ENCODE measurements at regions not wholly inside any gene's neighbourhood (a gene's known extent, or its start where the extent isn't known, plus 50 kb on each side); places are given as distances from the start of the nearest gene placed in this dataset.

DNA sequence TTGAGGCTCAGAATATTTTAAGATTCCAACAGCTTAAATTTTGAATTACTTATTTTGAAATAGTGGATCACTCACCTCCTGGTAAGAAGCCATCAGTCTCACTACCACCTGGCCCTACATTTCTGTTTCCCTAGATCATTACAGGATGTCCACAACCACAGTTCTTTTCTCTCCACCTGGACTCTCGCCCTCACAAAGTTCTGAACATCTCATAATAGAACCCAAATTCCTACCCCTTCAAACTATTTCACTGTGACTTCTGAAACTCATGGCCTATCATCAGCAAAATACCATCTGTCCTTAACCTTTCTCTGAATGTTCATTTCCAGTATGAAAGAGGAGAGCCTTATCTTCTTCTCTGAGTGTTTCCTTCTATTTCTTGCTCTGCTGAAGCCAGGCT is 299.2 kb upstream of the MGAT5 start:
- H3K4me1 ChIP-seq, result no peaks in the 10 kb centered on the region
- H3K9me3 ChIP-seq, result no peaks in the 10 kb centered on the region
- TF ChIP-seq, protein P1, sequence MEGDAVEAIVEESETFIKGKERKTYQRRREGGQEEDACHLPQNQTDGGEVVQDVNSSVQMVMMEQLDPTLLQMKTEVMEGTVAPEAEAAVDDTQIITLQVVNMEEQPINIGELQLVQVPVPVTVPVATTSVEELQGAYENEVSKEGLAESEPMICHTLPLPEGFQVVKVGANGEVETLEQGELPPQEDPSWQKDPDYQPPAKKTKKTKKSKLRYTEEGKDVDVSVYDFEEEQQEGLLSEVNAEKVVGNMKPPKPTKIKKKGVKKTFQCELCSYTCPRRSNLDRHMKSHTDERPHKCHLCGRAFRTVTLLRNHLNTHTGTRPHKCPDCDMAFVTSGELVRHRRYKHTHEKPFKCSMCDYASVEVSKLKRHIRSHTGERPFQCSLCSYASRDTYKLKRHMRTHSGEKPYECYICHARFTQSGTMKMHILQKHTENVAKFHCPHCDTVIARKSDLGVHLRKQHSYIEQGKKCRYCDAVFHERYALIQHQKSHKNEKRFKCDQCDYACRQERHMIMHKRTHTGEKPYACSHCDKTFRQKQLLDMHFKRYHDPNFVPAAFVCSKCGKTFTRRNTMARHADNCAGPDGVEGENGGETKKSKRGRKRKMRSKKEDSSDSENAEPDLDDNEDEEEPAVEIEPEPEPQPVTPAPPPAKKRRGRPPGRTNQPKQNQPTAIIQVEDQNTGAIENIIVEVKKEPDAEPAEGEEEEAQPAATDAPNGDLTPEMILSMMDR (IDR thresholded peaks at IDR 0.05), result no peak
- TF ChIP-seq POLR2AphosphoS5 (IDR thresholded peaks at IDR 0.05), result no peak
- TF ChIP-seq POLR2A (IDR thresholded peaks at IDR 0.05), result no peak
- no peaks in the 10 kb centered on the region for H3K27me3 ChIP-seq
- H3K36me3 ChIP-seq, result no peaks in the 10 kb centered on the region
- H3K4me3 ChIP-seq, result no peak overlapping the region
- DNase-seq (ENCODE audit: low spot score in 2 of 2), result no peak
- intact Hi-C loops (cut with DNase I; ENCODE audit: low total_unique reads), result no loop called here
- no peak overlapping the region for H3K27ac ChIP-seq

DNA sequence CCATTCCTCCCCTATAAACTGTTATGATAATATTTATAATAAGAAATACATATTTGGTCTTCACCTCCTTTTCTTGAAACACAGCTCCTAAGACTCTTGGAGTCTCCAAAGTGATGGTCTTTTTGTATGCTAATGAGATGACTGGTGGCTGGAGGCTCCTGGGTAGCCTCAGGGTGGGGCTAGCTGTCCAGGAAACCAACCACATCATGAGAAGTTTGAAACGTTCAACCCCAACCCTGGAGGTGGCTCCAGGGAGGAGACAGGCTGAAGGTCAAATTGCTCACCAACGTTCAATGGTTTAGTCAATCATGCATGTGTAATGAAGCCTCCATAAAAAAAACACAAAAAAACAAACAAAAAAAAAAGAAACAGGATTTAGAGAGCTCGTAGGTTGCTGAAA is 298.7 kb upstream of the MGAT5 start:
- intact Hi-C loops (cut with DNase I; ENCODE audit: low total_unique reads), result no loop called here
- Histone ChIP-seq H3K4me1 (no peaks in the 10 kb centered on the region), H3K4me3 (no peak overlapping the region), H3K27me3 (no peaks in the 10 kb centered on the region), H3K27ac (no peak overlapping the region), H3K36me3 (no peaks in the 10 kb centered on the region), H3K9me3 (no peaks in the 10 kb centered on the region)
- no peak for DNase-seq (ENCODE audit: low spot score in 2 of 2)
- no peak for TF ChIP-seq POLR2A (IDR thresholded peaks at IDR 0.05)
- TF ChIP-seq POLR2AphosphoS5 (IDR thresholded peaks at IDR 0.05), result no peak
- TF ChIP-seq, protein P1 (IDR thresholded peaks at IDR 0.05), result no peak

DNA sequence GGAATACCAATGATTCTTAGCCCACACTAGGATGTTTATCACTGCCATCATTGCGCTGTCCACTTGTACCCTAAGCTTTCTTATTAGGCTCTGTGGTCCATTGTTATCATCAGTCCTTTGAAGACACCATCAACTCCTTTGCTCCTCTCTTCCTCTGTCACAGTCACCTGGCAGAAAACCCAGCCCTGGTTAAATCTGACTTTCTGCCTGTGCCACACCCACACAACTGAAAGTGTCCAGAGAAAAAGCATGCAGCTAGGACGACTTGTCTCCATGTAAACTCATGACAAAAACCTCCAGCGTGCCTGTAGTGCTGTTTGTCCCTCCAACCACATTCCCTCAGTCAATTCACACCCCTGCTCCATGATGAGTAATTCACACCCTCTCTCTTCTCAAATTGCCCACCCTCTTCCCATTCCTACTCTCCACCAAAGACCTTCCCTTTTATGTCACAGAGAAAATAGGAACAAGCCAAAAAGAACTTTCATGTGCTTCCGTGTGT is 297.4 kb upstream of the MGAT5 start:
- DNase-seq (ENCODE audit: low spot score in 2 of 2), result no peak
- H3K9me3 ChIP-seq, result no peaks in the 10 kb centered on the region
- H3K27me3 ChIP-seq, result no peaks in the 10 kb centered on the region
- H3K36me3 ChIP-seq, result no peaks in the 10 kb centered on the region
- intact Hi-C loops (cut with DNase I; ENCODE audit: low total_unique reads), result no loop called here
- TF ChIP-seq POLR2AphosphoS5 (IDR thresholded peaks at IDR 0.05), result no peak
- TF ChIP-seq POLR2A (IDR thresholded peaks at IDR 0.05), result no peak
- TF ChIP-seq, protein P1 (IDR thresholded peaks at IDR 0.05), result no peak
- H3K27ac ChIP-seq, result no peak overlapping the region
- H3K4me1 ChIP-seq, result no peaks in the 10 kb centered on the region
- no peak overlapping the region for H3K4me3 ChIP-seq

DNA sequence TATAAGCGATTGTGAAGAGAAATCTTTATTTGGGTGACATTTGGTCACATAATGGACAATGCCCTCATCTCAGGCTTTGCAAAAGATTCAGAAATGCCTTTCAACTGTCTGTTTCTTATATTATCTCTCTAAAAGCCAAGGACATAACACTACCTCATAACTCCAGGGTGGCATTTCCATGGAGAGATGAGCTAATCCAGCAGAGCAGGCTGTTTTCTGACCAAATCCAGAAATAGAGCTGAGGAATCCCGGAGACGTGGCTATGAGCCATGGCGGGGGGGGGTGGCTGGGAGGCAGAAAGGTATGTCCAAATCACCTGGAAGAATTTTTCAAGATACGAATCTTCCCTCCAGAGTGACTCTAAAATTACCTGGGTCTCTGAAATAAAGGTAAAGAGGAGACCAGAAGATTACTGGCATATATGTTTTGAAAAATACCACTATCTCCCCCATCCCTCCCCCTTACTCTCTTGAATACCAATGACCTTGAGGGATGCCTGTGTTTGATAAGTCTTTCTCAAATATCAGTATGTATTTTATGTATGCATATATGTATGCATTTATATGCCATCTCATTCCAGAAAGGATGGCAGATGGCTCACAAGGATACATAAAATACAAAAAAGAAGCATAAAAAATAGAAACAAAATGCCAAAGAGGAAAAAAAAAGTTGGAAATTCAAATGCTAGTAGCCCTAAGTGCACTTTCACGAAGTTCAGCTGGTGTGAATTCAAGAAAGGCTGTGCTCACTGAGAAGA is 296.0 kb upstream of the MGAT5 start:
- no peaks in the 10 kb centered on the region for H3K9me3 ChIP-seq
- H3K27ac ChIP-seq, result no peak overlapping the region
- intact Hi-C loops (cut with DNase I; ENCODE audit: low total_unique reads), result no loop called here
- H3K4me1 ChIP-seq, result no peaks in the 10 kb centered on the region
- TF ChIP-seq, protein P1 (IDR thresholded peaks at IDR 0.05), result no peak
- no peak for TF ChIP-seq POLR2A (IDR thresholded peaks at IDR 0.05)
- TF ChIP-seq POLR2AphosphoS5 (IDR thresholded peaks at IDR 0.05), result no peak
- DNase-seq (ENCODE audit: low spot score in 2 of 2), result no peak
- H3K36me3 ChIP-seq, result no peaks in the 10 kb centered on the region
- H3K4me3 ChIP-seq, result no peak overlapping the region
- H3K27me3 ChIP-seq, result no peaks in the 10 kb centered on the region

DNA sequence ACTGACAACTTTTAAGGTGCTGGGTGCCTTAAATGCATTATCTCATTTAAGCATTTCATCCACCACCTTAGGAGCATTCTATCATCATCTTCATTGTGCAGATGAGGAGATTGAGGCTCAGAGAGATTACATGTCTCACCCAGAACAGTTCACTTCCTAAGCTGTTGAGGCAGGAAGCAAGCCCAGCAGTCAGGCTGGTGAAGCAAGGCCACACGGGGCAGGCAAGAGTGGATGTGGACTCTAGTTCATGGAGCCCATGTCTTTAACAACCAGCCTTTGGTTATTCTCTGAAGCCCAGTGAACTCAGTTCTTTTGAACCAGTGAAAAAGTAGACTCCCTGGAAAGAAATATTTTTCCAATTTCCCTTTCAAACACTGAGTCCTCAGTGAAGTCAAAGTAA is 294.8 kb upstream of the MGAT5 start:
- Histone ChIP-seq H3K9me3 (no peaks in the 10 kb centered on the region), H3K27me3 (no peaks in the 10 kb centered on the region), H3K4me3 (no peak overlapping the region), H3K4me1 (no peaks in the 10 kb centered on the region), H3K36me3 (no peaks in the 10 kb centered on the region), H3K27ac (no peak overlapping the region)
- DNase-seq (ENCODE audit: low spot score in 2 of 2), result no peak
- TF ChIP-seq POLR2AphosphoS5 (IDR thresholded peaks at IDR 0.05) (no peak), POLR2A (IDR thresholded peaks at IDR 0.05) (no peak)
- TF ChIP-seq, protein P1 (IDR thresholded peaks at IDR 0.05), result no peak
- intact Hi-C loops (cut with DNase I; ENCODE audit: low total_unique reads), result no loop called here
